Suppressor macrophage treated with lipopolysaccharide for 1 hour (primary cell): ENCODE measurements at regions not wholly inside any gene's neighbourhood (a gene's known extent, or its start where the extent isn't known, plus 50 kb on each side); places are given as distances from the start of the nearest gene placed in this dataset.
A peak's percentile ranks its signal among the peaks of the same experiment; 100 is the strongest.
"Not testable (repeated sequence)": the region's sequence is repeated elsewhere in the genome, so short reads cannot be mapped to it uniquely, and the experiment has no call there.

Experiments used
- DNase-seq, 3 donors: peaks; one replicate each; pipeline ENCODE4 v3.0.0-alpha.2; 2020 to 2022

GRCh38 chrX:43423876-43424275 lies 232.2 kb upstream of the MAOA start:
- DNase-seq: no peak

GRCh38 chrX:43436517-43436916 lies 219.6 kb upstream of the MAOA start:
- no peak for DNase-seq

GRCh38 chrX:43446752-43447151 lies 209.3 kb upstream of the MAOA start:
- peak in 1 of 3 donors; percentile 3 for DNase-seq

GRCh38 chrX:43448688-43449087 lies 207.4 kb upstream of the MAOA start:
- no peak for DNase-seq

- DNase-seq: no peak
Measured at GRCh38 chrX:43450355-43450754, 205.7 kb upstream of the MAOA start.

GRCh38 chrX:43451976-43452686 lies 204.0 kb upstream of the MAOA start:
- DNase-seq: not testable (repeated sequence)

- DNase-seq: no peak
Measured at GRCh38 chrX:43456063-43456462, 200.0 kb upstream of the MAOA start.

- DNase-seq: no peak
Measured at GRCh38 chrX:43456906-43457305, 199.2 kb upstream of the MAOA start.

- no peak for DNase-seq
Measured at GRCh38 chrX:43467608-43468234, 188.4 kb upstream of the MAOA start.

GRCh38 chrX:43469391-43470054 lies 186.6 kb upstream of the MAOA start:
- peak; percentile 7 to 36 (median 29) for DNase-seq

- no peak for DNase-seq
Measured at GRCh38 chrX:43474321-43474720, 181.8 kb upstream of the MAOA start.

GRCh38 chrX:43479070-43479469 lies 177.0 kb upstream of the MAOA start:
- no peak for DNase-seq

GRCh38 chrX:43479850-43480249 lies 176.2 kb upstream of the MAOA start:
- no peak for DNase-seq

- DNase-seq: no peak
Measured at GRCh38 chrX:43481576-43481975, 174.5 kb upstream of the MAOA start.

- DNase-seq: no peak
Measured at GRCh38 chrX:43493756-43494155, 162.3 kb upstream of the MAOA start.

GRCh38 chrX:43500246-43500645 lies 155.9 kb upstream of the MAOA start:
- DNase-seq: no peak

- DNase-seq: peak in 2 of 3 donors; percentile 0 to 2
Measured at GRCh38 chrX:43500996-43501694, 155.0 kb upstream of the MAOA start.

- no peak for DNase-seq
Measured at GRCh38 chrX:43504394-43504793, 151.7 kb upstream of the MAOA start.

GRCh38 chrX:43505769-43506168 lies 150.3 kb upstream of the MAOA start:
- peak in 1 of 3 donors; percentile 4 for DNase-seq

- DNase-seq: no peak
Measured at GRCh38 chrX:43508694-43509093, 147.4 kb upstream of the MAOA start.

- DNase-seq: no peak
Measured at GRCh38 chrX:43510209-43510608, 145.9 kb upstream of the MAOA start.

GRCh38 chrX:43513085-43513484 lies 143.0 kb upstream of the MAOA start:
- DNase-seq: no peak

- DNase-seq: no peak
Measured at GRCh38 chrX:43514820-43515219, 141.3 kb upstream of the MAOA start.

GRCh38 chrX:43522582-43522981 lies 133.5 kb upstream of the MAOA start:
- DNase-seq: no peak
